Astrocyte (in vitro differentiated cells and primary cell): ENCODE measurements at regions not wholly inside any gene's neighbourhood (a gene's known extent, or its start where the extent isn't known, plus 50 kb on each side); places are given as distances from the start of the nearest gene placed in this dataset.

Experiments used
- DNase-seq: peaks from one replicate; pipeline ENCODE4 v3.0.0-alpha.2; 2010; ENCODE audit warnings: low read depth
- FAIRE-seq: peaks from 2 replicates; lab custom pipeline; 2011; peaks lifted over from hg19 to GRCh38; lab: Jason Lieb, UNC
- H2AFZ ChIP-seq: 2 replicates; pipeline ENCODE4 v1.6.0; 2012; ENCODE audit warnings: low read depth, low read length, inconsistent platforms
- H3K27ac ChIP-seq: 2 replicates; pipeline ENCODE4 v1.5.1; 2011; ENCODE audit warnings: low read depth, low read length, inconsistent platforms
- H3K27me3 ChIP-seq: 2 replicates; pipeline ENCODE4 v1.6.0; 2011; ENCODE audit warnings: low read length, inconsistent platforms; ENCODE audit not compliant: insufficient read depth
- H3K36me3 ChIP-seq: 2 replicates; pipeline ENCODE4 v1.5.1; 2011; ENCODE audit warnings: low read length, inconsistent platforms; ENCODE audit not compliant: insufficient read depth
- H3K4me1 ChIP-seq: 2 replicates; pipeline ENCODE4 v1.5.1; 2011; ENCODE audit warnings: low read length, inconsistent platforms; ENCODE audit not compliant: insufficient read depth
- H3K4me2 ChIP-seq: 2 replicates; pipeline ENCODE4 v1.6.0; 2012; ENCODE audit warnings: low read length, inconsistent platforms
- H3K4me3 ChIP-seq: 2 replicates; pipeline ENCODE4 v1.5.1; 2011; ENCODE audit warnings: low read depth, mild to moderate bottlenecking, low read length, inconsistent platforms; ENCODE audit not compliant: insufficient read depth
- H3K79me2 ChIP-seq: 2 replicates; pipeline ENCODE4 v1.6.0; 2012; ENCODE audit warnings: mild to moderate bottlenecking, low read length, inconsistent platforms; ENCODE audit not compliant: insufficient read depth
- H3K9ac ChIP-seq: 2 replicates; pipeline ENCODE4 v1.6.0; 2012; ENCODE audit warnings: mild to moderate bottlenecking, low read length, inconsistent platforms
- H3K9me3 ChIP-seq: 2 replicates; pipeline ENCODE4 v1.5.1; 2012; ENCODE audit warnings: low read depth, mild to moderate bottlenecking, low read length, inconsistent platforms; ENCODE audit not compliant: insufficient read depth
- H4K20me1 ChIP-seq: 2 replicates; pipeline ENCODE4 v1.6.0; 2012; ENCODE audit warnings: low read length, inconsistent platforms; ENCODE audit not compliant: insufficient read depth
- H3K27ac Mint-ChIP-seq: one replicate; pipeline ENCODE4 v1.8.0; 2021; ENCODE audit warnings: mild to moderate bottlenecking, mixed read lengths; ENCODE audit not compliant: unreplicated experiment
- H3K27me3 Mint-ChIP-seq: one replicate; pipeline ENCODE4 v1.8.0; 2021; ENCODE audit warnings: low read depth, mixed read lengths; ENCODE audit not compliant: unreplicated experiment
- H3K36me3 Mint-ChIP-seq: one replicate; pipeline ENCODE4 v1.8.0; 2021; ENCODE audit warnings: low read depth, mixed read lengths; ENCODE audit not compliant: unreplicated experiment
- H3K4me1 Mint-ChIP-seq: one replicate; pipeline ENCODE4 v1.8.0; 2021; ENCODE audit warnings: low read depth, mixed read lengths; ENCODE audit not compliant: unreplicated experiment
- H3K4me3 Mint-ChIP-seq: one replicate; pipeline ENCODE4 v1.8.0; 2021; ENCODE audit warnings: mild to moderate bottlenecking, moderate library complexity, mixed read lengths; ENCODE audit not compliant: unreplicated experiment
- H3K9me3 Mint-ChIP-seq: one replicate; pipeline ENCODE4 v1.8.0; 2021; ENCODE audit warnings: mild to moderate bottlenecking, mixed read lengths; ENCODE audit not compliant: unreplicated experiment
- EZH2 ChIP-seq: IDR thresholded peaks from 2 replicates; pipeline ENCODE4 v1.6.1; 2012; ENCODE audit warnings: mild to moderate bottlenecking, low read length, inconsistent platforms; ENCODE audit not compliant: insufficient read depth
- TF ChIP-seq, protein P1 (sequence below): IDR thresholded peaks from 2 replicates; pipeline ENCODE4 v1.5.1; 2011; ENCODE audit warnings: low read depth, mild to moderate bottlenecking, inconsistent platforms, low read length, moderate library complexity; ENCODE audit not compliant: insufficient read depth

DNA sequence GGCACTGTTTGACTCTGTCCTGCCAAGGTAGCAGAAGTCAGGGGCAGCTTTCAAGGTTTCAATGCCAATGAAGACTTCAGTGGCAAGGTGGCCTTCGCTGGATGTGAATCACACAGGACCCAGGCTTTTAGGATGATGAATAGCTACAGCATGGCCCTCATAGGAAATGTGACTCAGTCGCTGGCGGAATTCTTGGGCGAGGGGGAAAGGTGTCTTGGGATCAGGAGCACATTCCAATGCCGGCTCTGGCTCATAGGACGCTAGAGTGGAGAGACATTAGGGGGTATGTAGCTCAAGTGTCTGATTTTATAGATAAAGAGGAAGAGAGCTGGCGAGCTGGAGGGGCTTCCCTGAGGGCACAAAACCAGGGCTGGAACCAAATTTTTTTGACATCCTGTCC is 68.6 kb downstream of the SMIM21 start:
- H3K9ac ChIP-seq: no peak overlapping the region
- H3K4me3 ChIP-seq: no peak overlapping the region
- no peaks in the 10 kb centered on the region for H3K36me3 ChIP-seq
- H3K27ac ChIP-seq: no peak overlapping the region
- peaks cover 10% of the 10 kb centered on the region for H3K27me3 Mint-ChIP-seq
- no peak overlapping the region for H2AFZ ChIP-seq
- no peaks in the 10 kb centered on the region for H4K20me1 ChIP-seq
- no peak overlapping the region for H3K4me3 Mint-ChIP-seq
- no peaks in the 10 kb centered on the region for H3K4me1 Mint-ChIP-seq
- peaks cover 12% of the 10 kb centered on the region for H3K9me3 Mint-ChIP-seq
- no peaks in the 10 kb centered on the region for H3K79me2 ChIP-seq
- FAIRE-seq: no peak
- H3K9me3 ChIP-seq: peaks cover 4% of the 10 kb centered on the region
- H3K36me3 Mint-ChIP-seq: no peaks in the 10 kb centered on the region
- no peak for TF ChIP-seq EZH2
- TF ChIP-seq, protein P1, sequence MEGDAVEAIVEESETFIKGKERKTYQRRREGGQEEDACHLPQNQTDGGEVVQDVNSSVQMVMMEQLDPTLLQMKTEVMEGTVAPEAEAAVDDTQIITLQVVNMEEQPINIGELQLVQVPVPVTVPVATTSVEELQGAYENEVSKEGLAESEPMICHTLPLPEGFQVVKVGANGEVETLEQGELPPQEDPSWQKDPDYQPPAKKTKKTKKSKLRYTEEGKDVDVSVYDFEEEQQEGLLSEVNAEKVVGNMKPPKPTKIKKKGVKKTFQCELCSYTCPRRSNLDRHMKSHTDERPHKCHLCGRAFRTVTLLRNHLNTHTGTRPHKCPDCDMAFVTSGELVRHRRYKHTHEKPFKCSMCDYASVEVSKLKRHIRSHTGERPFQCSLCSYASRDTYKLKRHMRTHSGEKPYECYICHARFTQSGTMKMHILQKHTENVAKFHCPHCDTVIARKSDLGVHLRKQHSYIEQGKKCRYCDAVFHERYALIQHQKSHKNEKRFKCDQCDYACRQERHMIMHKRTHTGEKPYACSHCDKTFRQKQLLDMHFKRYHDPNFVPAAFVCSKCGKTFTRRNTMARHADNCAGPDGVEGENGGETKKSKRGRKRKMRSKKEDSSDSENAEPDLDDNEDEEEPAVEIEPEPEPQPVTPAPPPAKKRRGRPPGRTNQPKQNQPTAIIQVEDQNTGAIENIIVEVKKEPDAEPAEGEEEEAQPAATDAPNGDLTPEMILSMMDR: no peak
- DNase-seq: peak; percentile 49
- H3K27ac Mint-ChIP-seq: no peak overlapping the region
- H3K4me2 ChIP-seq: peak overlapping the region; percentile 14
- peaks cover 4% of the 10 kb centered on the region for H3K4me1 ChIP-seq
- H3K27me3 ChIP-seq: no peaks in the 10 kb centered on the region

GRCh38 chr18:75353357-75353756 is 74.1 kb downstream of the SMIM21 start:
- Mint-ChIP-seq H3K4me1 (no peaks in the 10 kb centered on the region), H3K36me3 (no peaks in the 10 kb centered on the region), H3K27me3 (no peaks in the 10 kb centered on the region), H3K27ac (no peak overlapping the region), H3K9me3 (peaks cover 20% of the 10 kb centered on the region), H3K4me3 (no peak overlapping the region)
- TF ChIP-seq EZH2: no peak
- TF ChIP-seq, protein P1: no peak
- DNase-seq (no peak), FAIRE-seq (no peak)
- no peaks in the 10 kb centered on the region for H4K20me1 ChIP-seq
- no peak overlapping the region for H2AFZ ChIP-seq
- no peaks in the 10 kb centered on the region for H3K27me3 ChIP-seq
- H3K4me3 ChIP-seq: no peak overlapping the region
- no peak overlapping the region for H3K9ac ChIP-seq
- H3K4me2 ChIP-seq: no peak overlapping the region
- H3K79me2 ChIP-seq: no peaks in the 10 kb centered on the region
- peaks cover 6% of the 10 kb centered on the region for H3K9me3 ChIP-seq
- H3K4me1 ChIP-seq: no peaks in the 10 kb centered on the region
- H3K27ac ChIP-seq: no peak overlapping the region
- no peaks in the 10 kb centered on the region for H3K36me3 ChIP-seq

GRCh38 chr18:75351409-75351808 is 76.1 kb downstream of the SMIM21 start:
- H3K4me1 Mint-ChIP-seq: peaks cover 4% of the 10 kb centered on the region
- H3K9me3 Mint-ChIP-seq: peaks cover 20% of the 10 kb centered on the region
- H4K20me1 ChIP-seq: no peaks in the 10 kb centered on the region
- no peaks in the 10 kb centered on the region for H3K36me3 ChIP-seq
- no peaks in the 10 kb centered on the region for H3K27me3 ChIP-seq
- no peak overlapping the region for H3K4me2 ChIP-seq
- no peak overlapping the region for H3K27ac Mint-ChIP-seq
- no peaks in the 10 kb centered on the region for H3K4me1 ChIP-seq
- no peaks in the 10 kb centered on the region for H3K36me3 Mint-ChIP-seq
- TF ChIP-seq EZH2: no peak
- TF ChIP-seq, protein P1: no peak
- no peak overlapping the region for H3K9ac ChIP-seq
- FAIRE-seq: no peak
- H3K4me3 Mint-ChIP-seq: no peak overlapping the region
- H2AFZ ChIP-seq: no peak overlapping the region
- no peaks in the 10 kb centered on the region for H3K79me2 ChIP-seq
- no peak overlapping the region for H3K4me3 ChIP-seq
- H3K27me3 Mint-ChIP-seq: no peaks in the 10 kb centered on the region
- H3K27ac ChIP-seq: no peak overlapping the region
- no peak for DNase-seq
- H3K9me3 ChIP-seq: peaks cover 6% of the 10 kb centered on the region
